H1 (cell line): ENCODE measurements at regions not wholly inside any gene's neighbourhood (a gene's known extent, or its start where the extent isn't known, plus 50 kb on each side); places are given as distances from the start of the nearest gene placed in this dataset.

Source experiments
- CTCF ChIA-PET: fragments of 300-600 bp; sonication (Branson Sonifier 250); formaldehyde crosslinking; loops from one replicate; lab custom pipeline; 2021; ENCODE audit not compliant: partially characterized antibody; lab: Charles Lee
- POLR2A ChIA-PET: fragments of 300-600 bp; sonication (Branson Sonifier 250); formaldehyde crosslinking; loops from one replicate; lab custom pipeline; 2021; ENCODE audit warnings: inconsistent platforms; ENCODE audit not compliant: partially characterized antibody; lab: Charles Lee
- DNase-seq, 2 experiments: peaks; one replicate each; pipeline versions ENCODE4 v3.0.0 to v3.0.0-alpha.2; 2010 to 2022; ENCODE audit warnings: low spot score in 2 of 2, low read depth in 1 of 2, mixed read lengths in 1 of 2
- FAIRE-seq: peaks from 2 replicates; lab custom pipeline; 2011; peaks lifted over from hg19 to GRCh38; lab: Jason Lieb, UNC
- H2AFZ ChIP-seq: 2 replicates; pipeline ENCODE4 v1.8.1; 2012; ENCODE audit warnings: low read length, inconsistent platforms
- H2AK5ac ChIP-seq: 2 replicates; pipeline ENCODE4 v1.6.1; 2013; ENCODE audit warnings: low read depth, low read length
- H2BK120ac ChIP-seq: replicated peaks from 2 replicates; pipeline ENCODE3; 2013; ENCODE audit warnings: low read depth, low read length, inconsistent platforms
- H2BK12ac ChIP-seq: 2 replicates; pipeline ENCODE4 v1.6.1; 2013; ENCODE audit warnings: low read depth, low read length
- H2BK15ac ChIP-seq: 2 replicates; pipeline ENCODE4 v1.6.1; 2013; ENCODE audit warnings: low read length
- H2BK20ac ChIP-seq: 2 replicates; pipeline ENCODE4 v1.6.1; 2013; ENCODE audit warnings: low read length
- H2BK5ac ChIP-seq: 2 replicates; pipeline ENCODE4 v1.6.1; 2013; ENCODE audit warnings: low read depth, low read length
- H3K14ac ChIP-seq: 2 replicates; pipeline ENCODE4 v1.6.1; 2013; ENCODE audit warnings: inconsistent platforms; ENCODE audit not compliant: insufficient read length
- H3K18ac ChIP-seq: 2 replicates; pipeline ENCODE4 v1.6.1; 2013; ENCODE audit warnings: low read length; ENCODE audit errors: extremely low read depth
- H3K23ac ChIP-seq: 2 replicates; pipeline ENCODE4 v1.6.1; 2013; ENCODE audit warnings: inconsistent platforms; ENCODE audit not compliant: insufficient read length
- H3K23me2 ChIP-seq: 2 replicates; pipeline ENCODE4 v1.6.1; 2013; ENCODE audit warnings: low read depth, low read length
- H3K27ac ChIP-seq: 2 replicates; pipeline ENCODE4 v1.6.1; 2011; ENCODE audit warnings: low read depth, low read length, inconsistent platforms
- H3K27me3 ChIP-seq, 4 experiments: replicated peaks in 1 of 4; 1 replicate in 1 of 4; 2 replicates in 3 of 4; pipeline versions ENCODE4 v1.6.1 to v1.8.1; 2011 to 2013; ENCODE audit warnings: low read length in 3 of 4, mild to moderate bottlenecking in 3 of 4, inconsistent platforms in 2 of 4, mixed read lengths in 2 of 4, moderate library complexity in 1 of 4; ENCODE audit not compliant: control insufficient read depth in 3 of 4, insufficient read depth in 3 of 4; ENCODE audit errors: extremely low read depth in 1 of 4
- H3K36me3 ChIP-seq, 4 experiments: 2 replicates each; pipeline versions ENCODE4 v1.6.1 to v1.8.1; 2011 to 2013; ENCODE audit warnings: mild to moderate bottlenecking in 4 of 4, low read length in 3 of 4, moderate library complexity in 2 of 4, control low read depth in 1 of 4, inconsistent platforms in 1 of 4; ENCODE audit not compliant: insufficient read depth in 4 of 4, control insufficient read depth in 2 of 4
- H3K4ac ChIP-seq: replicated peaks from 2 replicates; pipeline ENCODE3; 2013; ENCODE audit warnings: low read length, low read depth, mixed read lengths, inconsistent platforms; ENCODE audit not compliant: insufficient read length
- H3K4me1 ChIP-seq, 4 experiments: replicated peaks in 1 of 4; 1 replicate in 1 of 4; 2 replicates in 3 of 4; pipeline versions ENCODE4 v1.6.1 to v1.8.1; 2011 to 2013; ENCODE audit warnings: low read length in 3 of 4, inconsistent platforms in 2 of 4, mixed read lengths in 1 of 4; ENCODE audit not compliant: insufficient read depth in 4 of 4, control insufficient read depth in 3 of 4
- H3K4me2 ChIP-seq, 2 experiments: 2 replicates each; pipeline versions ENCODE4 v1.6.1 to v1.8.1; 2011 to 2013; ENCODE audit warnings: low read depth in 2 of 2, low read length in 2 of 2, control low read depth in 1 of 2, inconsistent platforms in 1 of 2, mild to moderate bottlenecking in 1 of 2; ENCODE audit not compliant: insufficient read depth in 1 of 2
- H3K4me3 ChIP-seq, 4 experiments: fragments of 200-600, 300-600 bp in 1 of 4; sonication (generic), shearing (Covaris generic), sonication (Bioruptor Twin) in 1 of 4; 2 replicates each; pipeline versions ENCODE4 v1.5.1 to v1.8.1; 2011 to 2016; ENCODE audit warnings: low read length in 4 of 4, low read depth in 3 of 4, control low read depth in 2 of 4, inconsistent platforms in 2 of 4, mild to moderate bottlenecking in 2 of 4, mixed read lengths in 1 of 4, moderate library complexity in 1 of 4; ENCODE audit not compliant: insufficient read depth in 2 of 4; ENCODE audit errors: extremely low read depth in 1 of 4
- H3K56ac ChIP-seq: replicated peaks from 2 replicates; pipeline ENCODE3; 2013; ENCODE audit warnings: low read depth, mild to moderate bottlenecking, mixed read lengths, low read length, inconsistent platforms; ENCODE audit not compliant: insufficient read length
- H3K79me1 ChIP-seq: 2 replicates; pipeline ENCODE4 v1.6.1; 2013; ENCODE audit warnings: low read depth, low read length, control low read depth
- H3K79me2 ChIP-seq, 2 experiments: 2 replicates each; pipeline versions ENCODE4 v1.6.1 to v1.8.1; 2012 to 2013; ENCODE audit warnings: low read length in 2 of 2, mild to moderate bottlenecking in 2 of 2, inconsistent platforms in 1 of 2; ENCODE audit not compliant: insufficient read depth in 2 of 2, control insufficient read depth in 1 of 2
- H3K9ac ChIP-seq, 4 experiments: replicated peaks in 1 of 4; 1 replicate in 1 of 4; 2 replicates in 3 of 4; pipeline versions ENCODE4 v1.6.1 to v1.8.1; 2011 to 2013; ENCODE audit warnings: low read depth in 3 of 4, low read length in 3 of 4, control low read depth in 2 of 4, mild to moderate bottlenecking in 2 of 4, moderate library complexity in 2 of 4, inconsistent platforms in 1 of 4; ENCODE audit errors: extremely low read depth in 1 of 4
- H3K9me3 ChIP-seq, 2 experiments: 2 replicates each; pipeline versions ENCODE4 v1.6.1 to v1.8.1; 2012 to 2013; ENCODE audit warnings: mild to moderate bottlenecking in 2 of 2, moderate library complexity in 2 of 2, control low read depth in 1 of 2, inconsistent platforms in 1 of 2, low read depth in 1 of 2, low read length in 1 of 2, mixed read lengths in 1 of 2; ENCODE audit not compliant: insufficient read depth in 2 of 2
- H4K20me1 ChIP-seq, 2 experiments: replicated peaks in 1 of 2; 2 replicates each; pipeline versions ENCODE3 to v1.8.1; 2011 to 2013; ENCODE audit warnings: inconsistent platforms in 2 of 2, low read length in 2 of 2, mild to moderate bottlenecking in 1 of 2; ENCODE audit not compliant: insufficient read depth in 2 of 2, control insufficient read depth in 1 of 2
- H4K5ac ChIP-seq: 2 replicates; pipeline ENCODE4 v1.6.1; 2013; ENCODE audit warnings: low read length, low read depth, mixed read lengths, inconsistent platforms; ENCODE audit not compliant: insufficient read length
- H4K8ac ChIP-seq: 2 replicates; pipeline ENCODE4 v1.8.0; 2013; ENCODE audit warnings: mild to moderate bottlenecking, moderate library complexity, low read length, inconsistent platforms; ENCODE audit not compliant: insufficient read depth; ENCODE audit errors: extremely low read depth
- H4K91ac ChIP-seq: replicated peaks from 2 replicates; pipeline ENCODE3; 2013; ENCODE audit warnings: low read length, mixed read lengths, inconsistent platforms; ENCODE audit not compliant: insufficient read length
- BRCA1 ChIP-seq: IDR thresholded peaks from 2 replicates; pipeline ENCODE4 v1.6.1; 2012; ENCODE audit warnings: low read depth, low read length, improper control_type of control experiment
- WGBS, 2 experiments: shearing (Covaris generic) in 1 of 2; methylation state at CpG; one replicate each; pipeline versions ENCODE4 v1.1.6 to v1.1.7; 2013 to 2015; ENCODE audit warnings: low lambda C conversion rate in 2 of 2, mixed read lengths in 2 of 2, inconsistent platforms in 1 of 2, low coverage in 1 of 2, missing lambda C conversion rate in 1 of 2; ENCODE audit not compliant: insufficient replicate concordance in 2 of 2, insufficient coverage in 1 of 2, insufficient read length in 1 of 2; ENCODE audit errors: extremely low coverage in 1 of 2, missing lambda C conversion rate in 1 of 2; 5-methylcytosine and 5-hydroxymethylcytosine counted together

- H3K9ac ChIP-seq, result no peak overlapping the region
- ChIA-PET POLR2A (interaction anchor here (0.6 kb wide), 1 partner anchor 13 kb away, joined by 3 read pairs; no protein-coding TSS in a partner anchor), CTCF (interaction anchor here (0.7 to 1.6 kb wide), 3 partner anchors 34 to 70 kb away, joined by 3 to 4 read pairs (median 4); no protein-coding TSS in a partner anchor)
- H3K4me3 ChIP-seq, result no peak overlapping the region
- no peak overlapping the region for H2BK5ac ChIP-seq
- H2BK15ac ChIP-seq, result no peak overlapping the region
- no peak overlapping the region for H4K91ac ChIP-seq
- DNase-seq (no peak), FAIRE-seq (no peak)
- H3K27me3 ChIP-seq, result no peaks in the 10 kb centered on the region
- H2AK5ac ChIP-seq, result no peak overlapping the region
- no peak overlapping the region for H3K14ac ChIP-seq
- no peaks in the 10 kb centered on the region for H3K79me2 ChIP-seq
- no peak overlapping the region for H3K56ac ChIP-seq
- H4K20me1 ChIP-seq, result peaks cover 0 to 1% of the 10 kb centered on the region in 2 experiments
- no peak overlapping the region for H2BK20ac ChIP-seq
- no peaks in the 10 kb centered on the region for H3K23me2 ChIP-seq
- no peak overlapping the region for H2AFZ ChIP-seq
- H2BK120ac ChIP-seq, result no peak overlapping the region
- whole genome bisulfite sequencing, 2 experiments, result 91% methylated on average over 26 of the region's 26 CpGs; no CpG with 5 or more reads in 1 of the 2 experiments
- H3K79me1 ChIP-seq, result no peaks in the 10 kb centered on the region
- H3K27ac ChIP-seq, result no peak overlapping the region
- H4K5ac ChIP-seq, result no peak overlapping the region
- no peaks in the 10 kb centered on the region; a peak in 2 of 7 replicates for H3K4me1 ChIP-seq
- H2BK12ac ChIP-seq, result no peak overlapping the region
- H4K8ac ChIP-seq, result peak overlapping the region; percentile 23; the same call in 1 of the 2 replicates
- H3K9me3 ChIP-seq, result no peaks in the 10 kb centered on the region
- H3K18ac ChIP-seq, result no peak overlapping the region
- no peak overlapping the region for H3K4ac ChIP-seq
- H3K23ac ChIP-seq, result no peak overlapping the region
- no peaks in the 10 kb centered on the region for H3K36me3 ChIP-seq
- no peak overlapping the region for H3K4me2 ChIP-seq
- no peak for TF ChIP-seq BRCA1
Observed at GRCh38 chr3:13263770-13264467, 156.2 kb downstream of the NUP210 start.
